Stimulated activated CD4-positive, alpha-beta T cell treated with anti-CD3 and anti-CD28 coated beads, Interleukin-1b, Interleukin-23, amount 100 ng/mL, for 4 hours (primary cell): ENCODE measurements at regions not wholly inside any gene's neighbourhood (a gene's known extent, or its start where the extent isn't known, plus 50 kb on each side); places are given as distances from the start of the nearest gene placed in this dataset.

Source experiments
- DNase-seq, 2 donors: peaks; one replicate each; pipeline ENCODE4 v3.0.0-alpha.2; 2020; ENCODE audit warnings: low read depth in 2 of 2

- no peak for DNase-seq
These were observed 236.8 kb upstream of the MVB12B start for GRCh38 chr9:126089789-126090188.

DNA sequence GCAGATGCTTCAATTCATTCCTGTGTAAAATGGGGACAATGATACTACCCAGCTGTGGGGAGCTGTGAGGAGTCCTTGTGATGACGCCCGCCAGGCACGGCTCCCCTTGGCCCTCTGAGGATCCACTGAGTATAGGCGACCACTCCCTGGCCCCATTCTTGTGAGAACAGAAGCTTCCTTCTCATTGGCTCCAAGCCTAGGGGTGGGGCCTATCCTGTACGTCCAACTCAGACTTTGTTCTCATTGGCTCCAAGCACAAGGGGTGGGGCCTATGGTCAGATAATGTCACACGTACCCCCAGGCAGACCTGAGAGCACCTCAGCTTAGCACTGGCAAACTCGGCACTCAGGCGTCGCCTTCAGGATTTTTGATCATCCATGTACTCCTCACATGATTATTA lies 232.9 kb upstream of the MVB12B start:
- no peak for DNase-seq

DNA sequence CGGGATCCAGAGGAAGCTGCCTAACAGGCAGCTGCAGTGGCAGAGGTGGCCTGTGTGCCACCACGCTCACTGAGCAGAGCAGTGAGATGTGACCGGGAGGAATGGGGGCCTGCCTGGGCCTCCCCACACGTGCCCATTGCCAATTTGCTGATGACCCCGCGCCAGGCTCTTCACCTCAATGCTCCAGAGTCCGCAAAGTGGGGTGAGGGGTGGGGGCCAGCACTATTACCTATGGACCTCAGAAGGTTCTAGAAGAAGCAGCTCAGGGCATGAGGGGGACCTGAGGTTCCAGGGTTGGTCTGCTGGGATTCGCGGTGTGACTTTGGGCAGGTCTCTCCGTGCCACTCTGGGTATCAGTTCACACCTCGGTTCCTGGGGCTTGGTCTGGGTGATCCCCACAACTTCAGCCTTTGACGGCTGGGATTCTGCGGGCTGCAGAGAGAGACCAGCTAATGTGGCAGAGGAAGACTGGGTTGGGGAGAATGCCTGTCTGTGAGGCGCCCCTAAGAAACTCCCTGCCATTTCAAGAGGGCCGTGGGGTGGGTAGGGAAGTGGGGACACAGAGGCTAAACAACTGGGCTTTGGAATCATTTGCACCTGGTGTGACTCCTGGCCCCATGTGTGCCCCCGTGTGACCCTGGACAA lies 231.0 kb upstream of the MVB12B start:
- no peak for DNase-seq

- DNase-seq = no peak
These were observed 230.3 kb upstream of the MVB12B start for GRCh38 chr9:126096340-126096739.

DNA sequence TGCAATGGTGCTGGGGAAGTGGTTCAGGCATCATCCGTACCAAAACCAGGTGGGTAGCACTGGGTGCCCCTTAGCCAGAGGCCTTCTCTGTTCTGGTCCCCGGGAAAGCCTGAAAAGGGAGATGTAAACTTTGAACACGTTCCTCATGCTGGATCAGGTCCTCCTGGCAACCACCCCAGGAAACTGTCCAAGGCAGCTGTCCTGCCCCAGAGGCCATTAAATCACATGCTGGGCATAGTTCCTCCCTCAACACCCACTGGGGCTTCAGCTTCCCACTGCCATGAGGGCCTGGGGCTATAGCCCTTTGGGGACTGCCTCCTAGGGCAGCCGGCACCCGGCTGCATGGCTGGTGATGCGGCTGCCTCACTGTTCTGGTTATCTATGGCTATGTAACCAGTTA lies 228.9 kb upstream of the MVB12B start:
- no peak for DNase-seq

GRCh38 chr9:126106404-126106803 lies 220.2 kb upstream of the MVB12B start:
- DNase-seq = no peak

DNA sequence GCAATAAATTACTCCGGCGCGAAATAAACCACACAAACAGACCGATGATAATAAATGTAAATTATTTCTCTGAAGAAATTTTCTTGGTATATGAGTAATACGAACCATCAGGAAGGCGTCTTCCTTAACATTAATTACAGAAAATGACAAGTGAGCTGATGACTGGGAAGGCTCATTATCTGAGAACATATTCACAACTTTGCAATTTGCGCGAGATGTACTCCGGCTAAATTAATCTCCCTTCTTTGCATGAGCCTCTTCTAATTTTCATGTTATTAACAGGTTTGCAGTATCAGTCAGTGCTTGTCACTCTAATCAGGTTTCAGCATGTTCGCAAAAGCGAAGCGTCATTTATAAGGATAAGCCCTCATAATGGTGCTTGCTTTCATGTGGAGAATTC lies 218.9 kb upstream of the MVB12B start:
- no peak for DNase-seq

DNA sequence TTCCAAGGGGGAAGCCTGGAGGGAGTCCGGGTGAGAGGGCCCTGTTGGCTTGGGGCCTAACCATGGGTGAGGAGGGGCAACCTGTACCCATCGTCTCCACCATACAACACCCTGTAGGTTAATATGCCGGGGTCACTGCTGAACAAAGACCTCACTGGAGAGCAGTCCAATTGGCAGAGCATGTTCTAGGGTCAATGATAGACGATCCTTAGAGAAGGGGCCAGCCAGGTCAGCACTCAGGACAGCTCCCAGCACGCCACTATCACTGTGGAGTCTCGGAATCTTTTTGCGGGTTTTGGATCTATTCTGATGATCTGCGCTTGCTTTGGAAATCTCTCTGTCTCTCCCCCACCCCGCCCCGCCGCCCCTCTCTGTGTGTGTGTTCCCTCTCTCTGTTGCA lies 218.4 kb upstream of the MVB12B start:
- DNase-seq = no peak

GRCh38 chr9:126109575-126109974 lies 217.1 kb upstream of the MVB12B start:
- no peak for DNase-seq

DNA sequence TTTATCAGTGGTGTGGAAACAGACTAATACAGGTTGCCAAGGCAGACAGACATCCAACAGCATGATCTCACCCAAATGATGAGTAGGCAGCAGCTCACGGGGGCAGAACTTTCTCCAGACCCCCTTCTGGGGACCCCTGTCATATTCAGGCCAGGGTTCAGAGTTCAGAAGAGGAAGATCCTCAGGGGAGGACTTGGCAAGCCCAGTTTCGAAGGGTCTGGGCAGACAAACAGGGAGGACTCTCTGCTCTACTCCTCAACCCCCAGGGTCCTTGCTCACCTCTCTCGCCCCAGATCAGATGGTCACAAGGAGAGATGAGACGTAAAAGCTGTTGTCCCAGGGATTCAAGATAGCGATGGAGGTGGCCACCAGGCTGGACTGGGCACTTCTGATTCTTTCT lies 215.1 kb upstream of the MVB12B start:
- DNase-seq = no peak

DNA sequence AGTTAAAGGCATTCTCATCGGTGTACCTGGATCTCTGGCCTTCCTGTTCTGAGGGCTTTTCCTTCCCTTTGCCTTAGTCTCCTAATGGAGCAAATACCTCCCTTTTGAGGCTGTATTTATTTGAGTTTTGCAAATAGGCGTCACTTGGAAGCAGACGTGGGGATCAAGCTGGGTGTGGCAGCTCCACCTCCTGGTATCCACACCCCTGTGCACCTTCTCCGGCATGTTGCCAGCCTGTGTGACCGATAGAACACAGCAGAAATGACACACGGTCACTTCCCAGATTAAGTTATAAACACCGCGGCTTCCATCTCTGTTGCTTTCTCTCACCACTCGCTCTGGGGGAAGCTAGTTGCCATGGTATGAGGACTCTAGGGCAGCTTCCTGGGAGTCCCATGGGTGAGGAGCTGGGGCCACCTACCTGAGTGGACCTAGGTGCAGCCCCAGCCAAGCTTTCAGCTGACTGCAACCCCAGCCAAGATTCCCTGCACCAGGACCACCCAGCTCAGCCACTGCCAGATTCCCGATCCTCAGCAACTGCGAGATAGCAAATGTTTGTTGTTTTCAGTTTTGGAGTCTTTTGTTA lies 214.4 kb upstream of the MVB12B start:
- DNase-seq = no peak

DNA sequence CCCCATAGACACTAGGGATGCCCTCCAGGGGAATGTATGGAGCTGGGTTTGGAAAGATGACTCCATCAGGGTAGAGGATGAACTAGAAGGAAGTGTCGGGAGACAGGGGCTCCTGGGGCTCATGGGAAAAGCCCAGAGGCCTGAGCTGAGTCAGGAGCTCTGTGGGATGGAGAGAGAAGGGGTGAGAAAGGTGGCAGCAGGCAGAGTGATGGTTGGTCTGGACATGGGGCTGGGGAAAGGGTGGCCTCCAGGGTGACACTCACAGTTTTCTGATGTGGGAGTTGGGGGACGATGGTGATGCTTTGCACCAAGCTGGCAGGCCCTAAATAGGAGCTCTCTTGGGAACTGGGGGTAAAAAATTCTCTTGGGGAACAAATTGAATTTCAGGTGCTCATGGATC lies 213.5 kb upstream of the MVB12B start:
- no peak for DNase-seq

DNA sequence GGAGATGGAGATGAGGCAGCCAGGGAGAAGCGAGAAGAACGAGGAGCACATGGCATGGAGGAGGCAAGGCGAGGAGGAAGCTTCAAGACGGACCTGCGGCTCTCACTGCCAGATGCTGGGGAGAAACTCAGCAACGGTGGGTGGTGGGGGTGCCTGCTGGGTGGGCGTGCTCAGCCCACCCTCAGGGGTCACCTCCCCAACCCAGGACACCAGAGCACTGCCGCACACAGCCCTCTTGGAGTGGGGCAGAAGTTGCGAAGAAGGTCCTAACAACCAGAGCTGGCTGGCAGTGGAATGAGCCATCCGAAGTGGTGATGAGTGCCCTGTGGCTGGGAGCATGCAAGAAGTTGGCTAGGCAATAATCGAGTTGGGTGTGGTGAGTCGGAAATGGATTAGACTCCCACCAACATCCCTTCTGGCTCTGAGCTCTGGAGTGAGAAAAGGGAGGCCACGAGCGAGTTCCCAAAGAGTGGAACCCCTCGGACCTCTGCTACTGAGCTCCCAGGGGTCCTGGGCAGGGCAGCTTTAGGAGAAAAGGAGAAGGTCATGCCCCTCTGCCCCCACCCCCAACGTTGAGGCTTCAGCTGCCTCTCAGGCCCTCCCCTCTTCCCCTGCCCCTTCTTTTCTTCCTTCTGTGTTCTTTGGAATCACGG lies 212.7 kb upstream of the MVB12B start:
- no peak for DNase-seq

- no peak for DNase-seq
These were observed 212.2 kb upstream of the MVB12B start for GRCh38 chr9:126114409-126114760.

DNA sequence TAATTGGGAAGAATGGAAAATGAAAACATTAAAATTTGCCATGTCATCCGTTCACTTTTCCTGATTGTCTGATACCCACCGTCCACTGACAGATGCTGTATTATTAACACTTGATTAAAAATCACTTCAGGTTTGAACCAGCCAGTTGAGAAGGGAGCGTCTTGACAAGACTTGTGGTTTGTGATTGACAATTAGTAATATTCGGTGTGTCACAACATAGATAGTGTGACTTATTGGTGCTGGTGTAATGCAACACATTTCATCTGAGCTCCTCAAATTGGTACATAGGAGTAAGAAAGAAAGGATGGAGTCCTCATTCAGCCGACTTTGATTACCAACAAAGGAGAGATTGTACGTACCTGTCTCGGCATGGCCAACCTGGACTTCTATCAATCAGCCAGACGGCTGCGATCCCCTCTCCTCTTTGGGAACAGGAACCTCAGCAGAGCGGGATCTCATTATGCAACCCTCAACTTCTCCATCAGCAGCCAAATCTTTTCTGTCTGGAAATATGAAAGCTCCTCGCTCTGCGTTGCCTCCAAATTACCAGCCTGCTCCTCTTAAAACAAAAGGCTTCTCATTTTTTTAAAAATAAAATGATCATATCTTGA lies 211.7 kb upstream of the MVB12B start:
- no peak for DNase-seq

DNA sequence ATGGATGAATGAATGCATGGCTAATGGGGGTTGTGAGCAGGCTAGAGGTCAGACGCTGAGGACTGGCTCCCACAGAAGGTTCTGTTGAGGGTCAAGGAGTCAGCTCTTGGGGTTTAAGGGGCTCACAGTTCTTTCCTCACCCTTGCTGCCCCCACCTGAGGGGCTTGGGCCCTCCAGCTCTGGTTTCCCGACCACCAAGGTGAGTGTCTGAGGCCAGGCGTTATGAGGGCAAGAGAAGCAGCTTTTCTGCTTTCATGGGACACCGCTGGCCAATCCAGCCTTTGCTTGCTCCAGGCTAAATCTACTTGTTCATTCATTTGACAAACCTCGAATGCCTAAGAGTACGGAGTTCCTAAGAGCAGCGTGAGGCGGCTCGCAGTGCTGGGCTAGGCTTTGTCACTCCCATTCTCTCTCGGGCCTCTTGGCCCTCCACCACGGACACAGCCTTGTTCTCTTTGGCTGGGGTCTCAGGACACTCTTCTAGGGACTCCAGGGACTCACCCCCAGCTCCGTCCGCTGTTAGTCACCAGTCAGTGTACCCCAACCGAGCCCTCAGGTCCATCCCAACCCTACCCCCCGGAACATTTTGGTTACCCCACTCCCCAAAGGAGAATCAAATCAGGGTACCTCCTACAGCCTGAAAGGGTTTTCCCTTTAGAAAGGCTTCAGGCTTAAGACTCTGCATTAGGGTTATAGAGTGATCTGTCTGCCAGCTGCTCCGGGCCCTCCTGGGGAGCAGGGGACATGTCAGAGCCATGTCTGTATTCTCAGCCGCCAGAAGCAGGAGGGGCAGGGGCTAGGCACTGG lies 210.1 kb upstream of the MVB12B start:
- DNase-seq = no peak

DNA sequence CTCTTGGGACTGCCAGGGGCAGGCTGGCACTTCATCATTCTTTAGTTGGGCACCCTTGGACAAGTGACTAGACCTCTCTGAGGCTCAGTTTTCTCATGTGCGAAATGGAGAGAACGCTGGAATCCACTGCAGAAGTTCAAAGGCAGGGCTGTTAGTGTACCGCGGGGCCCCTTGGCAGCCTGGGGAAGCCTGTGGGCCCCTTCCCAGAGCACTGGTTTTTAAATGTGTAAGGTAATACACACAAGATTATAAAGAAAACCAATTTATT lies 209.5 kb upstream of the MVB12B start:
- DNase-seq = no peak

- DNase-seq = no peak
These were observed 209.0 kb upstream of the MVB12B start for GRCh38 chr9:126117631-126118030.

DNA sequence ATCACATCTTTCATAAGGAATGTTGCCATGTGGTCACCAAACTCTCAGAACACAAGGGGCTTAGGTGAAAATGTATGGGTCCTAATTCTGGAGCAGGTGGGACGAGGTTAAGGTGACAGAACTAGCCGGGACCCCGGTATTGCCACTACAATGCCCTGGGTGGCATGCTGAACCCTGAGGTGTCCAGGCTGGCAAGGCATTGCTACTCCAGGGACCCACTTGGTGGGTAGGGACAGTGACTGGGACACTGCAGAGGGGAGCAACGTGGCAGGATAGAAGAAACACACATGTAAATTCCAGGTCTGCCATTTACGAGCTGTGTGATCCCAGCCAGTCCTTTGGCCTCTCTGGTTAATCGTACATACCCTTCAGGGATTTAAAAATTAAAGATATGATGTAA lies 206.9 kb upstream of the MVB12B start:
- no peak for DNase-seq

- DNase-seq = no peak
These were observed 203.6 kb upstream of the MVB12B start for GRCh38 chr9:126122901-126123616.

- no peak for DNase-seq
These were observed 202.7 kb upstream of the MVB12B start for GRCh38 chr9:126123927-126124326.

- DNase-seq = no peak
These were observed 201.5 kb upstream of the MVB12B start for GRCh38 chr9:126125177-126125576.
